ENCODE measurements at regions not wholly inside any gene's neighbourhood (a gene's known extent, or its start where the extent isn't known, plus 50 kb on each side); places are given as distances from the start of the nearest gene placed in this dataset.

- no peak for DNase-seq
These were observed 314.3 kb upstream of the ZMIZ1 start for GRCh38 chr10:78754269-78755062.

DNA sequence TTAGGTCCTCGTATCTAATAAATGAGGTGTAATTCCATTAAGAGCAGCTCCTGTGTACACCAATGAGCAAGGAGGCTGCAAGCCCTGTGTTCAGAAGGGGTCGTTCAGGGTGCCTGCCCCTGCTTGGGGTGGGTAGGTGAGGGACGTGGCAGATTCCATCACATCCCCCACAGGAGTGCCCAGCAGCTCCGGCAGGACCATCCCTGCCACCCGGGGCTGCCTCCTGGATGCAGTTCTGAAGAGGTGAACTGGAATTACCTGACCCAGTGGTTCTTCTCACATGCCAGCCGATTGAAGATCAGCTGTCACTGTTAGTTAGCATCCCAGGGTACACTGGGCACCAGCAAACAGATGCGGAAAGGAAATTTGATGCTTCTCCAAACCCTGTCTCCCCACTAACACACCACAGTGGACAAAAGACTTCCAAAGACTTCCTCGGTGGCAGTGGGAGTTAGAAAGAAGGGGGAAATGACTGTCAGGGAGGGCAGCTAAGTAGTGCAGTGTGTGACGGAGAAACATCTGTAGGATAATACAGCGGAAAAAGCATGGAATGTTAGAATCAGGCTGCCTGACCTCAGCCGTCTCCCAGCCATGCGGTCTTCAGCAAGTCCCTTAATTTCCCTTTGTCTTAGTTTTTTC, 313.6 kb upstream of the ZMIZ1 start:
- DNase-seq = no peak

GRCh38 chr10:78755877-78756455, 312.8 kb upstream of the ZMIZ1 start:
- DNase-seq = no peak

DNA sequence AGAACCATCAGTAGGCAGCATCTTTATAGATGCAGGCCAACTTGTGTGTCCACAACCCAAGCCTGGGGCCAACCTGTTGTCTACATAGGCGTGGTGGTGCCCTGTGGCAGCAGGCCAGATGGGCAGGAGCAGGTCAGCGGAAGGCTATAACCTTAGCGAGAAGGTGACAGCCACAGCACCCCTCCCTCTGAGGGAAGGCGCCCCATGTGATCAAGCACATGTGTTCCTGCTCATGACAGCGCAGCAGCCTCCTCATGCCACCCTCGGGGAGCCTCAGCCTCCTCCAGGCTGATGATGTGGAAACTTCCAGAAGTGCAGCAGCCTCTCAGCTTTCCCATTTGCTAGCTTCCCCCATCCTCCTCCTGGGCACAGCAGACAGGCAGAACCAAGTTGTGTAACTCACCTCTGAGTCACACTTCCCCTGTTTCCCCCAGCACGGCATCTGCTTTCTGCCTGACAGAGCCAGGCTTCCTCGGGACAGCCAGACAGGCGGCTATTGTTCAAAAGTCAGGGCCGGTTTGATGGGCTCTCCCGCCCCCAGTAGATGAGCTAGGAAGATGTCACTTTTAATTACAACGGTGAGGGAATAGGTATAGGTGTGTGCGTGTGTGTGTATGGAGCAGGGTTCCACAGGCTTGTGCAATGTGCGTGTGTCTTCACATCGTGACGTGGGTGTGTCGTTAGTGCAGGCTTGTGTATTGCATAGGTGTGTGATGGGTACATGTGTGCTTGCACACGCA, 312.0 kb upstream of the ZMIZ1 start:
- no peak for DNase-seq

GRCh38 chr10:78757344-78757925, 311.3 kb upstream of the ZMIZ1 start:
- DNase-seq = no peak

GRCh38 chr10:78758176-78758575, 310.6 kb upstream of the ZMIZ1 start:
- DNase-seq = no peak

- no peak for DNase-seq
These were observed 309.2 kb upstream of the ZMIZ1 start for GRCh38 chr10:78759456-78760120.

GRCh38 chr10:78760463-78761310, 308.1 kb upstream of the ZMIZ1 start:
- DNase-seq = no peak

GRCh38 chr10:78761311-78761781, 307.4 kb upstream of the ZMIZ1 start:
- DNase-seq = no peak

DNA sequence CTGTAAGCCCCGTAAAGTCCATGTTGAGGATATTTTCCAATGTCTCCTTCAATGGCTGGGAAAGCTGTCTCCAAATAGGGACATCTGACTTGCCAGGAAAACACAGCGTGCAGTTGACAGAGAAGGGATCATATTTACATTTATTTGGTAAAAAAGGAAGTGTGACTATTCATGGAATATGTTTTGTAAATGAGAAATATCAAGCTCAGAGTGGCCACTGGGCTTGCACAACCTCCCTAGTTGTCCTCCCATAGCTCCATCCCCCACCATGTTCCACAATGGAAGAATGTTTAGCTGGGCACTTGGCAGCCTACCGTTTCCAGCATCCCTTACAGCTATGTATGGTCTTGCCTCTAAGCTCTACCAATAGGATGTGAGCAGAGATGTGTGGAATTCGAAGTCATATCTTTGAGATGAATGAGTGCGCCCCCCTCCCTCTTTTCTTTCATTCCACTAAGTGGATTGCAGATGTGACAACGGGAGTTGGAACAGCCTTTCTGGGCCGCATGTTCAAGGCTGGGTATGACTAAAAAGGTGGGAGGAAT, 306.6 kb upstream of the ZMIZ1 start:
- no peak for DNase-seq

- DNase-seq = no peak
These were observed 305.5 kb upstream of the ZMIZ1 start for GRCh38 chr10:78763234-78763633.

GRCh38 chr10:78763651-78764395, 304.9 kb upstream of the ZMIZ1 start:
- no peak for DNase-seq

GRCh38 chr10:78764436-78764835, 304.3 kb upstream of the ZMIZ1 start:
- no peak for DNase-seq

GRCh38 chr10:78764846-78765430, 303.8 kb upstream of the ZMIZ1 start:
- no peak for DNase-seq

GRCh38 chr10:78765726-78766335, 302.9 kb upstream of the ZMIZ1 start:
- DNase-seq = no peak

DNA sequence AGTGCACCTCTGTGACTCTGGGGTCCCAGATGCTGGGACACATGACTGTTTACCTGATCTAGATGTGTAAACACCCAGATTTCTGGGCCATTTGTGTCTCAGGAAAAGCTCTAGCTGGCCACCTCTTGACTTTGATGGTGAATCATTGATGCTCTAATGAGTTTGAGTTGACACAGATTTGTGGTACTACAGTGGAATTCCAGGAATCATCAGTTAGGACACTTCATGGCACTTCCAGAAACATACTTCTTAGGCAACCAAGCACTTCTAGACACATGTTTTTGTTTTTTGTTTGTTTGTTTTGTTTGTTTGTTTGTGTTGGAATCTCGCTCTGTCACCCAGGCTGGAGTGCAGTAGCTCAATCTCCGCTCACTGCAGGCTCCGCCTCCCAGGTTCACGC, 302.2 kb upstream of the ZMIZ1 start:
- no peak for DNase-seq

DNA sequence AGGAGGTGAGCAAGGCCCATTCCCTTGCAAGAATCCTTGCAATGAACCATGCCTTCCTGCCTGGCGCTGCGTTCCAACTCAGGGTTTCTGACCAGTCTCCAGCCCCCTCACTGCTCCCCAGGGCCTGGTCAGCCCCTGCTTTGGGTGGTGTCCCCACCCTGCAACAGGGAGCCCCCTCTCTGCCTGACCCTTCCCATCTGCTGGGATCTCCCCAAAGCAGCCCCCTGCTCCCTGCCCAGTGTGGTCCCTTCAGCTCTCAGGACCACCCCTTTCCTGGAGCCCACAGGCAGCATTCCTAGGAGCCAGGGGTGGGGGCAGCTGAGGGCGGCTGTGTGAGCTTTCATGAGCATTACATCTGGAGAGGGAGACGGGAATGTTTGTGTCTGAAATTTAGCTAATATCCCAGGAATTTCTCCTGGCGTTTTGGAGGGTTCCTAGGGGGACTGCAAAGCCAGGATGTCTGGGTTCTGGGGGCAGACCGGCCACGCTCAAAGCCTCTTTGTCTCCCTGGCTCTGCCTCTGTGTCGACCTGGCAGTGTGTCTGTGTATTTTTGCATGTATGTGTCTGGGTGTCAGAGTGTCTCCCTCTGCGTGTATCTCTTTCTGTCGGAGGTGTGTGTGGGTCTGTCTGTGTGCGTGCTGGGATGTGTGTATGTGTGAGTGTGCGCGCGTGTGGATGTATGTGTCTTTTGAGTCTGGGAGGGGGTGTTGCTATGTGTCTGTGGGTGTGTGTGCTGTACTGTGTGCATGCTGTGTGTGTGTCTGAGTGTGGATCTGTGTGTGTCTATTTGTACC, 300.5 kb upstream of the ZMIZ1 start:
- DNase-seq = no peak

- DNase-seq = no peak
These were observed 299.9 kb upstream of the ZMIZ1 start for GRCh38 chr10:78768876-78769275.

DNA sequence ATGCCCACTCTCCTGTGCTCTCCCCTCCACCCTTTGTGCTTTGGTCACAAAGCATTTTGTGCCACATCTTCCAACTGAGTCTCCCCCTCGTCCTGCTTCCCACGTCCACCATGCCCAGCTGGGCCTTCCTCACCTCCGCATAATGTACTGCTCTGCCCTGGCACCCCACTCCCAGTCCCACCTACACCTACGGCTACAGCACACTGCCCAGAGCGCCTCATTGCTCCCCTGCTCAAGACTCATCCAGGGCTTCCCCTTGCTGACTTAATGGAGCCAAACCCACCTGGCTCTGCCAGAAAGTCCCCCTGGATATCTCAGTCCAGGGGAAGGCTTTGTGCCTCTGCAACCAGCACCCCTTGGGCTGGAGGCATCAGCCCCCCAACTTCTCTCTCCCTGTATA, 299.2 kb upstream of the ZMIZ1 start:
- DNase-seq = no peak
